ENCODE measurements at regions not wholly inside any gene's neighbourhood (a gene's known extent, or its start where the extent isn't known, plus 50 kb on each side); places are given as distances from the start of the nearest gene placed in this dataset.

DNA sequence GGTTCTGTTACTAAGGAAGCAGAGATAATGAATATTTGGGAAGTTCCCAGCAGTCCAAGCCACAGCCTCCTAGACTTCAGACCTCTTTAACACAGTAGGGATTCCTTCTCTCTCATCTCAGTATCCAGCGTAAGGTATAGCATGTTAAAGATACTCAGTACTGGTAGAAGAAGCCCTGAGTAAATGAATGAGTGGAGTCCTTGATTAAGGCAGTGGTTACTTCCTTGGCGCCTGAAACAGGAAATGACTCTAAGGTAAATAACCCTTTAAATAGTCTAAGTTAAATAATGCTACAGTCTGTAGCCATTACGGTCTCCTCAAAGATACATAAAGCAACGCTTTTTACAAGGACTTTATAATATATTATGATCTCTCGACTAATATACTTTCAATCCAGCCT, 650.8 kb upstream of the MIR17HG start:
- no peak for DNase-seq (ENCODE audit: insufficient read length, low spot score)
- FAIRE-seq: no peak
- no peak for TF ChIP-seq CTCF (IDR thresholded peaks at IDR 0.05; ENCODE audit: insufficient read depth, missing control alignments)

GRCh38 chr13:90700340-90700739, 647.1 kb upstream of the MIR17HG start:
- TF ChIP-seq CTCF (IDR thresholded peaks at IDR 0.05; ENCODE audit: insufficient read depth, missing control alignments): no peak
- FAIRE-seq (no peak), DNase-seq (ENCODE audit: insufficient read length, low spot score) (no peak)

- no peak for TF ChIP-seq CTCF (IDR thresholded peaks at IDR 0.05; ENCODE audit: insufficient read depth, missing control alignments)
- no peak for FAIRE-seq
Measured at GRCh38 chr13:90701264-90701663, 646.2 kb upstream of the MIR17HG start.

GRCh38 chr13:90702050-90702449, 645.4 kb upstream of the MIR17HG start:
- TF ChIP-seq CTCF (IDR thresholded peaks at IDR 0.05; ENCODE audit: insufficient read depth, missing control alignments): no peak
- no peak for DNase-seq (ENCODE audit: insufficient read length, low spot score)
- FAIRE-seq: no peak

More at GRCh38 chr13:90701264-90701663, 646.2 kb upstream of the MIR17HG start:
- DNase-seq (ENCODE audit: insufficient read length, low spot score): no peak

- TF ChIP-seq CTCF (IDR thresholded peaks at IDR 0.05; ENCODE audit: insufficient read depth, missing control alignments): no peak
- DNase-seq (ENCODE audit: insufficient read length, low spot score) (no peak), FAIRE-seq (peak; percentile 87)
Measured at GRCh38 chr13:90706631-90707030, 640.9 kb upstream of the MIR17HG start.

- no peak for DNase-seq (ENCODE audit: insufficient read length, low spot score)
- FAIRE-seq: no peak
- no peak for TF ChIP-seq CTCF (IDR thresholded peaks at IDR 0.05; ENCODE audit: insufficient read depth, missing control alignments)
Measured at GRCh38 chr13:90708128-90708527, 639.4 kb upstream of the MIR17HG start.

GRCh38 chr13:90709319-90709718, 638.2 kb upstream of the MIR17HG start:
- DNase-seq (ENCODE audit: insufficient read length, low spot score): no peak
- no peak for TF ChIP-seq CTCF (IDR thresholded peaks at IDR 0.05; ENCODE audit: insufficient read depth, missing control alignments)
- peak; percentile 88 for FAIRE-seq
